Gastrocnemius medialis (tissue), 4 donors: ENCODE measurements at regions not wholly inside any gene's neighbourhood (a gene's known extent, or its start where the extent isn't known, plus 50 kb on each side); places are given as distances from the start of the nearest gene placed in this dataset.

Experiments used
- ATAC-seq, 2 donors: fragments of 150-250 bp; one replicate each; pipeline ENCODE4 v1.9.1; 2016
- DNase-seq, 2 donors: peaks; one replicate each; pipeline ENCODE4 v3.0.0-alpha.2; 2019
- H3K27ac ChIP-seq, 4 donors: fragments of 200-600 bp; sonication (generic); 1 replicate in 1 of 4; 2 replicates in 3 of 4; pipeline ENCODE4 v1.5.1; 2016 to 2018; ENCODE audit warnings: mild to moderate bottlenecking in 2 of 4, moderate library complexity in 1 of 4
- H3K27me3 ChIP-seq, 3 donors: fragments of 200-600 bp; sonication (generic) in 2 of 3; 1 replicate in 1 of 3; 2 replicates in 2 of 3; pipeline versions ENCODE4 v1.5.1 to v1.6.0; 2016 to 2019; ENCODE audit warnings: mild to moderate bottlenecking in 1 of 3, moderate library complexity in 1 of 3
- H3K36me3 ChIP-seq, 2 donors: fragments of 200-600 bp; sonication (generic) in 1 of 2; one replicate each; pipeline ENCODE4 v1.5.1; 2017 to 2018
- H3K4me1 ChIP-seq, 2 donors: fragments of 200-600 bp; sonication (generic) in 1 of 2; one replicate each; pipeline ENCODE4 v1.5.1; 2016 to 2017; ENCODE audit warnings: mild to moderate bottlenecking in 2 of 2
- H3K4me3 ChIP-seq, 4 donors: fragments of 200-600 bp; sonication (generic) in 3 of 4; 1 replicate in 1 of 4; 2 replicates in 3 of 4; pipeline ENCODE4 v1.5.1; 2016 to 2019; ENCODE audit warnings: mild to moderate bottlenecking in 2 of 4
- H3K9me3 ChIP-seq, 3 donors: fragments of 200-600 bp; sonication (generic) in 2 of 3; 1 replicate in 1 of 3; 2 replicates in 2 of 3; pipeline ENCODE4 v1.5.1; 2016 to 2019
- POLR2A ChIP-seq, 2 donors: fragments of 450-650 bp; IDR thresholded peaks; one replicate each; pipeline ENCODE4 v1.6.1; 2017; ENCODE audit warnings: antibody characterized with exemption in 2 of 2, mild to moderate bottlenecking in 2 of 2, moderate library complexity in 2 of 2
- in situ Hi-C, 4 donors: fragments of 200-750 bp; cut with MboI; loops; one replicate each; pipeline versions ENCODE4 v1.15.0 to v1.8.0; 2017; ENCODE audit warnings: low sequenced_read_pairs in 4 of 4
- intact Hi-C: fragments of 100-400 bp; cut with DNase I; formaldehyde crosslinking; loops from one replicate; pipeline ENCODE4 v1.15.1; 2023; ENCODE audit warnings: low total_unique reads
- TF ChIP-seq, protein P1 (sequence below), 5 experiments: fragments of 450-650 bp in 3 of 5; fragments of 200-600 bp in 2 of 5; sonication (generic) in 2 of 5; IDR thresholded peaks in 4 of 5; conservative IDR thresholded peaks in 1 of 5; 1 replicate in 4 of 5; 2 replicates in 1 of 5; pipeline ENCODE4 v1.5.1; 2016 to 2019; ENCODE audit warnings: antibody characterized with exemption in 5 of 5, mild to moderate bottlenecking in 3 of 5, moderate library complexity in 3 of 5

DNA sequence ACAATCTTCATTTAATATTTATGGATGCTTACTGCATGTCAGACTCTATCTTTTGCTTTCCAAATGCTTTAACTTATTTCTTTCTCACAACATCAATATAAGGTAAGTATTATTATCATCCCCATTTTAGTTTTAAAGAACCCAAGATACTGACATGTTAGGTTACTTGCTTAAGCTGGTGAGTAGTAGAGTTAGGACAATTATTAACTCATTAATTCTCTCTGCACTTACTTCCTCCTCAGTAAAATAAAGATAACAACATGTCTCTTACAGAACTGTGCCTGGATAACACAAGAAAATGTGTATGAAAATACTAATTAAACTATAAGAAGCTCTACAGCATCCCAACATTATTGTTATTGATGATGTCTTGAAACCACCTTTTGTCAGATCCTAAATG lies 359.1 kb upstream of the CHST9 start:
- Histone ChIP-seq H3K36me3 (no peaks in the 10 kb centered on the region), H3K4me3 (no peak overlapping the region), H3K27ac (no peak overlapping the region), H3K27me3 (no peaks in the 10 kb centered on the region), H3K4me1 (peaks cover 8 to 14% of the 10 kb centered on the region in 2 donors), H3K9me3 (no peaks in the 10 kb centered on the region)
- intact Hi-C loops (no loop called here), in situ Hi-C loops (no loop called here)
- ATAC-seq, result no peak
- TF ChIP-seq, protein P1, sequence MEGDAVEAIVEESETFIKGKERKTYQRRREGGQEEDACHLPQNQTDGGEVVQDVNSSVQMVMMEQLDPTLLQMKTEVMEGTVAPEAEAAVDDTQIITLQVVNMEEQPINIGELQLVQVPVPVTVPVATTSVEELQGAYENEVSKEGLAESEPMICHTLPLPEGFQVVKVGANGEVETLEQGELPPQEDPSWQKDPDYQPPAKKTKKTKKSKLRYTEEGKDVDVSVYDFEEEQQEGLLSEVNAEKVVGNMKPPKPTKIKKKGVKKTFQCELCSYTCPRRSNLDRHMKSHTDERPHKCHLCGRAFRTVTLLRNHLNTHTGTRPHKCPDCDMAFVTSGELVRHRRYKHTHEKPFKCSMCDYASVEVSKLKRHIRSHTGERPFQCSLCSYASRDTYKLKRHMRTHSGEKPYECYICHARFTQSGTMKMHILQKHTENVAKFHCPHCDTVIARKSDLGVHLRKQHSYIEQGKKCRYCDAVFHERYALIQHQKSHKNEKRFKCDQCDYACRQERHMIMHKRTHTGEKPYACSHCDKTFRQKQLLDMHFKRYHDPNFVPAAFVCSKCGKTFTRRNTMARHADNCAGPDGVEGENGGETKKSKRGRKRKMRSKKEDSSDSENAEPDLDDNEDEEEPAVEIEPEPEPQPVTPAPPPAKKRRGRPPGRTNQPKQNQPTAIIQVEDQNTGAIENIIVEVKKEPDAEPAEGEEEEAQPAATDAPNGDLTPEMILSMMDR (IDR thresholded peaks at IDR 0.05 in 4 of 5, conservative IDR thresholded peaks at IDR 0.05 in 1 of 5), result no peak
- TF ChIP-seq POLR2A (IDR thresholded peaks at IDR 0.05), result no peak
- no peak for DNase-seq

DNA sequence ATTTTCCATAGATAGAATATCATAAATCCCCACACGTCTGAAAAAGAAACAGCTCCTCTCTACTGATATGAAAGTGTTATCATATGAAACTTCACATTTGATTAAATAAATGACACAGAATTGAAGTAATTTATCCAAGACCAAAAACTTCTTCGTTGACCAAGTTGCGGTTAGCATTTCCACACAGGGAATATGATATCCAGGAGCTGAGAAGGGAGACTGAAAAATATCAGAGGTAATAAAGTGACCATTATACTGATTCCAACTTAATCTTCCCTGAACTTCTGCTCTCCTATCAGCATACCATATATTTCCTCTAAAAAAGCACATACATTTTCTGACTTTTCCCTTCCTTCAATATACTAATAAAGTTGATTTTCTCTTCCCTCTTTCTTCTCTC lies 356.2 kb upstream of the CHST9 start:
- in situ Hi-C loops, result no loop called here
- no peak for DNase-seq
- Histone ChIP-seq H3K4me1 (peaks cover 8 to 14% of the 10 kb centered on the region in 2 donors), H3K4me3 (no peak overlapping the region), H3K27ac (peak overlapping the region in 1 of 4 donors; percentile 22), H3K36me3 (no peaks in the 10 kb centered on the region), H3K9me3 (no peaks in the 10 kb centered on the region), H3K27me3 (no peaks in the 10 kb centered on the region)
- intact Hi-C loops, result no loop called here
- TF ChIP-seq, protein P1 (IDR thresholded peaks at IDR 0.05 in 4 of 5, conservative IDR thresholded peaks at IDR 0.05 in 1 of 5), result no peak
- no peak for TF ChIP-seq POLR2A (IDR thresholded peaks at IDR 0.05)
- peak in 1 of 2 donors; percentile 73 for ATAC-seq

DNA sequence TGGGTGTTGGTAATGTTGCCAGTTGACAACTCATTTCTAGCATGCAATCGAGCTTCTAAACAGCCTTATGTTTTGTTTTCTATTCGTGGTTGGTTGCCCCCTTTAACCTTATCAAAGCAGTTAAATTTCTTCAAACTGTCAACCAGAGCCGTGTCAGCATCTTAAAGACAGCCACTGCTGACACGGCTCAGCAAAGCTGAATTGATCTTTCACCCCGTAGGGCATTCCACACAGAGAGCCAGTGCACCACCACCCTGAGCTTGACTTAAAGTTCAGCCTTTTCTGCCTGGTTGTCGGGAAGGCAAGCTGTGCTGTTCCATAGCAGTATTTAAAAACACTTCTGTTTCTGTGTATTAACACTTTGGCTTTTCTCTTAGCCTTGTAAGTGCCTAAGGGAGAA lies 355.0 kb upstream of the CHST9 start:
- Histone ChIP-seq H3K4me1 (peaks cover 8 to 14% of the 10 kb centered on the region in 2 donors), H3K27me3 (no peaks in the 10 kb centered on the region), H3K27ac (no peak overlapping the region), H3K4me3 (no peak overlapping the region), H3K9me3 (no peaks in the 10 kb centered on the region), H3K36me3 (no peaks in the 10 kb centered on the region)
- intact Hi-C loops, result no loop called here
- TF ChIP-seq POLR2A (IDR thresholded peaks at IDR 0.05), result no peak
- TF ChIP-seq, protein P1 (IDR thresholded peaks at IDR 0.05 in 4 of 5, conservative IDR thresholded peaks at IDR 0.05 in 1 of 5), result no peak
- no peak for ATAC-seq
- in situ Hi-C loops, result no loop called here
- no peak for DNase-seq

DNA sequence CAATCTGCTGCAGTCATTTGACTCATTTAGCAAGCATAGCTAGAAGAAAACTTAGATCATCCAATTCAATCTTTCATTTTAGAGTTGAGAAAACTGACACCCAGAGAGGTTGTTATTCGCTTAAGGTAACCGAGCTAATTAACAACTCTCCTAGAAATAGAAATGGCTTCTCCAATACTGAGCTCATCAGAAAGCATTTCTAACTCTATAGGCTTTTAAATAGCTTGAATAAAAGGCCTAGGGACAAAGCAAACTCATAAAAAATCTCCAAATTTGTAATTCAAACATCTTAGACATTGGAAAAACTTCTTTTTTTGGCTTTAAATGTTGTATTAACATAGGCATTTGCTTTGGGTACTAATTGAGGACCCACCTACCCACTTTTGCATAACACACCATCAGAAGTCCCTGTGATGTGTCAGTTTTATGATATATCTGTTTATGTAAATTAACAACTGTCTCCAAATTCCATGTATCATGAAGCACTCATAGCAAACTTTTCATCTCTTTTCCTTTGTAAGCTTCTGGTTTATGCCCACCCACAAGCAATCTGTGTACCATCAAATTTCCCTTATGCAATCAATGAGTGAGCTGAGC lies 343.9 kb upstream of the CHST9 start:
- no peak overlapping the region for H3K4me3 ChIP-seq
- no peaks in the 10 kb centered on the region for H3K4me1 ChIP-seq
- H3K36me3 ChIP-seq, result no peaks in the 10 kb centered on the region
- H3K27ac ChIP-seq, result no peak overlapping the region
- intact Hi-C loops, result no loop called here
- no peaks in the 10 kb centered on the region for H3K27me3 ChIP-seq
- no peaks in the 10 kb centered on the region for H3K9me3 ChIP-seq
- ATAC-seq, result no peak
- in situ Hi-C loops, result no loop called here
- no peak for DNase-seq
- no peak for TF ChIP-seq POLR2A (IDR thresholded peaks at IDR 0.05)
- TF ChIP-seq, protein P1 (IDR thresholded peaks at IDR 0.05 in 4 of 5, conservative IDR thresholded peaks at IDR 0.05 in 1 of 5), result no peak

DNA sequence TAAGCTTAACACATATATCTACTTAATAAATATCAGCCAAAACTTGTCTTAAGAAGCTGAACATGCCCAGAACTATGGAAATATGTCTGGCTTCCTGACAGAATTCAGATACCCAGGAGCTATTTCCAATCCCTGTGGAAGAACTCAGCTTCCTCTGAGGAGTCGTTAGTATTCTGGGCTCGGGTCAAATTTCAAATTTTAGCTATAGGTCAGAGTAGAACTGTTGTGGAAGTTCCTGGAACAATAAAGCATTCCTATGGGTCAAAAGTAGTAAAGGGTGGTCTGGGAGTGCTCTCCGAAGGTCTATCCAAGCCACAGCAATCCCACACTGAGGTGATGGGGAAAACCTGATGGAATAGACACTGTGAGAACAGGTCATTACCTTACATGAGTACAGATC lies 342.7 kb upstream of the CHST9 start:
- DNase-seq (no peak), ATAC-seq (no peak)
- H3K4me1 ChIP-seq, result no peaks in the 10 kb centered on the region
- no peaks in the 10 kb centered on the region for H3K36me3 ChIP-seq
- intact Hi-C loops (no loop called here), in situ Hi-C loops (no loop called here)
- H3K4me3 ChIP-seq, result no peak overlapping the region
- no peak overlapping the region for H3K27ac ChIP-seq
- no peaks in the 10 kb centered on the region for H3K27me3 ChIP-seq
- TF ChIP-seq POLR2A (IDR thresholded peaks at IDR 0.05), result no peak
- TF ChIP-seq, protein P1 (IDR thresholded peaks at IDR 0.05 in 4 of 5, conservative IDR thresholded peaks at IDR 0.05 in 1 of 5), result no peak
- H3K9me3 ChIP-seq, result no peaks in the 10 kb centered on the region
